Mucosa of descending colon (tissue), 3 donors: ENCODE measurements at regions not wholly inside any gene's neighbourhood (a gene's known extent, or its start where the extent isn't known, plus 50 kb on each side); places are given as distances from the start of the nearest gene placed in this dataset.

Experiments
- ATAC-seq: fragments of 200-7000 bp; cut with Tn5 transposase; one replicate; pipeline ENCODE4 v1.9.1; 2020; ENCODE audit warnings: mild to moderate bottlenecking, moderate library complexity
- DNase-seq, 3 donors: peaks; one replicate each; pipeline ENCODE4 v3.0.0-alpha.2; 2020
- H3K36me3 ChIP-seq: fragments of 200-600 bp; one replicate; pipeline ENCODE4 v1.8.0; 2021; ENCODE audit warnings: low read depth, mild to moderate bottlenecking
- H3K4me1 ChIP-seq: fragments of 200-600 bp; one replicate; pipeline ENCODE4 v1.8.0; 2021; ENCODE audit warnings: low read depth, mild to moderate bottlenecking
- H3K4me3 ChIP-seq: fragments of 200-600 bp; one replicate; pipeline ENCODE4 v1.8.0; 2021; ENCODE audit warnings: mild to moderate bottlenecking
- H3K9me3 ChIP-seq: fragments of 200-600 bp; one replicate; pipeline ENCODE4 v1.8.0; 2021; ENCODE audit warnings: mild to moderate bottlenecking
- CTCF ChIP-seq: fragments of 200-600 bp; IDR thresholded peaks from one replicate; pipeline ENCODE4 v1.8.0; 2022; ENCODE audit warnings: antibody characterized with exemption, mild to moderate bottlenecking
- intact Hi-C, 2 donors: fragments of 100-400 bp; cut with DNase I in 1 of 2; cut with micrococcal nuclease in 1 of 2; formaldehyde crosslinking; loops; one replicate each; pipeline versions ENCODE4 v1.11.0 to v1.11.1; 2022; cut with DNase I, micrococcal nuclease
- donor health status: DM: no; HTN: no; CAD: no; lungs with moderate emphysema.
- donor health status: DM: no; HTN: no; CAD: no.
- donor health status: DM: no; HTN: yes; CAD: no.

- DNase-seq = no peak
- H3K4me1 ChIP-seq = no peaks in the 10 kb centered on the region
- H3K36me3 ChIP-seq = no peaks in the 10 kb centered on the region
- TF ChIP-seq CTCF = no peak
- H3K9me3 ChIP-seq = no peaks in the 10 kb centered on the region
- H3K4me3 ChIP-seq = no peak overlapping the region
- intact Hi-C loops = no loop called here
- no peak for ATAC-seq
These were observed 322.0 kb upstream of the SALL1 start for GRCh38 chr16:51473091-51473490.

GRCh38 chr16:51470492-51470891 is 319.4 kb upstream of the SALL1 start:
- intact Hi-C loops = no loop called here
- ATAC-seq (no peak), DNase-seq (no peak)
- H3K36me3 ChIP-seq = no peaks in the 10 kb centered on the region
- no peak for TF ChIP-seq CTCF
- H3K9me3 ChIP-seq = no peaks in the 10 kb centered on the region
- H3K4me3 ChIP-seq = no peak overlapping the region
- no peaks in the 10 kb centered on the region for H3K4me1 ChIP-seq

GRCh38 chr16:51464996-51465395 is 313.9 kb upstream of the SALL1 start:
- no peaks in the 10 kb centered on the region for H3K36me3 ChIP-seq
- no peaks in the 10 kb centered on the region for H3K4me1 ChIP-seq
- intact Hi-C loops = no loop called here
- no peak for TF ChIP-seq CTCF
- H3K9me3 ChIP-seq = no peaks in the 10 kb centered on the region
- DNase-seq (no peak), ATAC-seq (no peak)
- H3K4me3 ChIP-seq = no peak overlapping the region

- Histone ChIP-seq H3K36me3 (no peaks in the 10 kb centered on the region), H3K4me1 (no peaks in the 10 kb centered on the region), H3K4me3 (no peak overlapping the region), H3K9me3 (no peaks in the 10 kb centered on the region)
- DNase-seq (no peak), ATAC-seq (no peak)
- TF ChIP-seq CTCF = no peak
- intact Hi-C loops = no loop called here
These were observed 310.2 kb upstream of the SALL1 start for GRCh38 chr16:51461255-51461654.

GRCh38 chr16:51458356-51459140 is 307.5 kb upstream of the SALL1 start:
- intact Hi-C loops = no loop called here
- TF ChIP-seq CTCF = no peak
- no peaks in the 10 kb centered on the region for H3K4me1 ChIP-seq
- H3K36me3 ChIP-seq = no peaks in the 10 kb centered on the region
- H3K4me3 ChIP-seq = no peak overlapping the region
- ATAC-seq = no peak
- no peaks in the 10 kb centered on the region for H3K9me3 ChIP-seq
- DNase-seq = no peak

GRCh38 chr16:51457775-51458174 is 306.7 kb upstream of the SALL1 start:
- ATAC-seq = no peak
- no peaks in the 10 kb centered on the region for H3K4me1 ChIP-seq

More at GRCh38 chr16:51457775-51458174, 306.7 kb upstream of the SALL1 start:
- no peak for DNase-seq
- H3K36me3 ChIP-seq = no peaks in the 10 kb centered on the region
- TF ChIP-seq CTCF = no peak
- H3K9me3 ChIP-seq = no peaks in the 10 kb centered on the region
- intact Hi-C loops = no loop called here
- no peak overlapping the region for H3K4me3 ChIP-seq
